Endothelial cell of umbilical vein (primary cell): ENCODE measurements at regions not wholly inside any gene's neighbourhood (a gene's known extent, or its start where the extent isn't known, plus 50 kb on each side); places are given as distances from the start of the nearest gene placed in this dataset.

Source experiments
- BruUV-seq: library from RNA; stranded (reverse); fragments of 400-500 nt; replicated peaks from 2 replicates; lab custom pipeline; 2021; lab: Mats Ljungman, UMichigan
- CTCF ChIA-PET: fragments of 300-600, 350-600 bp; sonication (Branson Sonifier 250); formaldehyde crosslinking; loops from one replicate; lab custom pipeline; 2021; ENCODE audit warnings: antibody characterized with exemption, inconsistent platforms; lab: Charles Lee
- POLR2A ChIA-PET: fragments of 300-600, 350-600 bp; sonication (Branson Sonifier 250); formaldehyde crosslinking; loops from one replicate; lab custom pipeline; 2021; ENCODE audit warnings: antibody characterized with exemption, inconsistent platforms; lab: Charles Lee
- DNase-seq: peaks from one replicate; pipeline ENCODE4 v3.0.0-alpha.2; 2011; ENCODE audit warnings: low read depth, low spot score
- FAIRE-seq: peaks from 2 replicates; lab custom pipeline; 2011; peaks lifted over from hg19 to GRCh38; lab: Jason Lieb, UNC
- H2AFZ ChIP-seq: 2 replicates; pipeline ENCODE4 v1.6.0; 2012; ENCODE audit warnings: low read depth, low read length, control low read depth, inconsistent platforms
- H3K27ac ChIP-seq: 2 replicates; pipeline ENCODE4 v1.5.1; 2011; ENCODE audit warnings: low read depth, mild to moderate bottlenecking, control low read depth, low read length, moderate library complexity; ENCODE audit not compliant: insufficient read depth
- H3K27me3 ChIP-seq, 2 experiments: 2 replicates each; pipeline versions ENCODE4 v1.6.0 to v1.6.1; 2011; ENCODE audit warnings: low read length in 2 of 2, mixed read lengths in 1 of 2; ENCODE audit not compliant: control insufficient read depth in 2 of 2, insufficient read depth in 2 of 2
- H3K36me3 ChIP-seq, 2 experiments: 2 replicates in 1 of 2; 3 replicates in 1 of 2; pipeline ENCODE4 v1.5.1; 2011; ENCODE audit warnings: low read length in 2 of 2, mild to moderate bottlenecking in 1 of 2, moderate library complexity in 1 of 2; ENCODE audit not compliant: control insufficient read depth in 2 of 2, insufficient read depth in 2 of 2; ENCODE audit errors: extremely low read depth in 1 of 2
- H3K4me1 ChIP-seq: 3 replicates; pipeline ENCODE4 v1.5.1; 2011; ENCODE audit warnings: mild to moderate bottlenecking, low read length; ENCODE audit not compliant: control insufficient read depth, insufficient read depth; ENCODE audit errors: extremely low read depth
- H3K4me2 ChIP-seq: 2 replicates; pipeline ENCODE4 v1.6.1; 2011; ENCODE audit warnings: low read length, control low read depth, mixed read lengths; ENCODE audit not compliant: insufficient read depth
- H3K4me3 ChIP-seq, 3 experiments: fragments of 200-600 bp in 1 of 3; sonication (generic), shearing (Covaris generic) in 1 of 3; replicated peaks in 1 of 3; 2 replicates each; pipeline ENCODE4 v1.5.1; 2011 to 2016; ENCODE audit warnings: control low read depth in 3 of 3, low read length in 3 of 3, mild to moderate bottlenecking in 2 of 3, inconsistent platforms in 1 of 3, low read depth in 1 of 3, moderate library complexity in 1 of 3; ENCODE audit not compliant: insufficient read depth in 1 of 3
- H3K79me2 ChIP-seq: 2 replicates; pipeline ENCODE4 v1.6.0; 2012; ENCODE audit warnings: low read length, inconsistent platforms; ENCODE audit not compliant: control insufficient read depth, insufficient read depth
- H3K9ac ChIP-seq: replicated peaks from 2 replicates; pipeline ENCODE3; 2011; ENCODE audit warnings: low read length, control low read depth; ENCODE audit not compliant: insufficient read depth; ENCODE audit errors: extremely low read depth
- H3K9me1 ChIP-seq: replicated peaks from 3 replicates; pipeline ENCODE4 v1.6.0; 2011; ENCODE audit warnings: mild to moderate bottlenecking, low read length; ENCODE audit not compliant: control insufficient read depth, insufficient read depth; ENCODE audit errors: extremely low read depth
- H3K9me3 ChIP-seq: replicated peaks from 2 replicates; pipeline ENCODE4 v1.5.1; 2012; ENCODE audit warnings: low read length, inconsistent platforms; ENCODE audit not compliant: control insufficient read depth, insufficient read depth
- H4K20me1 ChIP-seq: replicated peaks from 2 replicates; pipeline ENCODE3; 2011; ENCODE audit warnings: mild to moderate bottlenecking, low read length; ENCODE audit not compliant: control insufficient read depth, insufficient read depth; ENCODE audit errors: extremely low read depth
- CTCF ChIP-seq, 2 donors: IDR thresholded peaks; 1 replicate in 1 of 2; 2 replicates in 1 of 2; pipeline ENCODE4 v1.5.1; 2011; ENCODE audit warnings: low read length in 2 of 2, mild to moderate bottlenecking in 2 of 2, moderate library complexity in 2 of 2, control low read depth in 1 of 2, inconsistent platforms in 1 of 2, low read depth in 1 of 2; ENCODE audit not compliant: insufficient read depth in 1 of 2; ENCODE audit errors: extremely low read depth in 1 of 2
- EZH2 ChIP-seq: IDR thresholded peaks from 2 replicates; pipeline ENCODE4 v1.6.1; 2012; ENCODE audit warnings: borderline replicate concordance, low read depth, mild to moderate bottlenecking, moderate library complexity, low read length, inconsistent platforms; ENCODE audit not compliant: severe bottlenecking
- FOS ChIP-seq: IDR thresholded peaks from 2 replicates; pipeline ENCODE4 v1.6.1; 2011; ENCODE audit warnings: mild to moderate bottlenecking, low read length, moderate library complexity, borderline replicate concordance; ENCODE audit not compliant: insufficient read depth
- GATA2 ChIP-seq: IDR thresholded peaks from 2 replicates; pipeline ENCODE4 v1.7.0; 2011; ENCODE audit warnings: low read depth, mild to moderate bottlenecking, moderate library complexity, mixed read lengths, low read length; ENCODE audit not compliant: insufficient read length, insufficient read depth
- JUN ChIP-seq: IDR thresholded peaks from 2 replicates; pipeline ENCODE4 v1.6.1; 2011; ENCODE audit warnings: borderline replicate concordance, low read depth; ENCODE audit not compliant: insufficient read length, insufficient read depth
- MAX ChIP-seq: IDR thresholded peaks from 2 replicates; pipeline ENCODE4 v1.6.1; 2011; ENCODE audit not compliant: insufficient read depth, insufficient read length
- MYC ChIP-seq: IDR thresholded peaks from one replicate; pipeline ENCODE4 v1.6.1; 2011; ENCODE audit warnings: mild to moderate bottlenecking, low read depth, low read length
- POLR2A ChIP-seq: IDR thresholded peaks from 2 replicates; pipeline ENCODE4 v1.6.1; 2012; ENCODE audit warnings: low read depth, mild to moderate bottlenecking, control low read depth, low read length
- POLR2AphosphoS5 ChIP-seq: IDR thresholded peaks from 2 replicates; pipeline ENCODE4 v1.6.1; 2012; ENCODE audit warnings: low read depth, mild to moderate bottlenecking, control low read depth, low read length, moderate library complexity; ENCODE audit not compliant: insufficient read depth
- dilution Hi-C: fragments of 300-500 bp; cut with MboI; formaldehyde crosslinking; loops from one replicate; pipeline ENCODE4 v1.15.0; 2019; ENCODE audit warnings: low sequenced_read_pairs; ENCODE audit not compliant: extremely low pct_ligation_motif_present
- intact Hi-C: fragments of 100-400 bp; cut with micrococcal nuclease; formaldehyde crosslinking; loops from one replicate; pipeline ENCODE4 v1.10.0; 2022

- Histone ChIP-seq H3K79me2 (no peaks in the 10 kb centered on the region), H3K9me3 (no peaks in the 10 kb centered on the region), H3K9me1 (no peaks in the 10 kb centered on the region), H3K27me3 (no peaks in the 10 kb centered on the region), H2AFZ (no peak overlapping the region), H3K4me3 (no peak overlapping the region), H3K9ac (no peak overlapping the region), H3K4me2 (no peak overlapping the region), H3K4me1 (no peaks in the 10 kb centered on the region), H3K27ac (no peak overlapping the region), H3K36me3 (no peaks in the 10 kb centered on the region), H4K20me1 (no peaks in the 10 kb centered on the region)
- ChIA-PET CTCF (no interaction called here), POLR2A (no interaction called here)
- FAIRE-seq (no peak), DNase-seq (no peak)
- no peak for TF ChIP-seq JUN
- TF ChIP-seq CTCF (IDR thresholded peaks at IDR 0.05; ENCODE audit: extremely low read depth in 1 of 2, insufficient read depth in 1 of 2, low read depth in 1 of 2, low read length in 2 of 2) = no peak
- no peak for TF ChIP-seq MAX
- no peak for TF ChIP-seq EZH2
- TF ChIP-seq GATA2 = no peak
- TF ChIP-seq MYC = no peak
- TF ChIP-seq POLR2AphosphoS5 = no peak
- TF ChIP-seq POLR2A = no peak
- TF ChIP-seq FOS = no peak
- BruUV-seq = no TSS peak
- intact Hi-C loops = no loop called here
- dilution Hi-C loops = no loop called here
These were observed 110.0 kb downstream of the QRSL1 start for GRCh38 chr6:106739387-106739786.
